Glomerular endothelial cell (primary cell): ENCODE measurements at regions not wholly inside any gene's neighbourhood (a gene's known extent, or its start where the extent isn't known, plus 50 kb on each side); places are given as distances from the start of the nearest gene placed in this dataset.

Experiments used
- DNase-seq: peaks from one replicate; pipeline ENCODE4 v3.0.0-alpha.2; 2011; ENCODE audit warnings: low read depth, low spot score; ENCODE audit errors: extremely low read depth

DNA sequence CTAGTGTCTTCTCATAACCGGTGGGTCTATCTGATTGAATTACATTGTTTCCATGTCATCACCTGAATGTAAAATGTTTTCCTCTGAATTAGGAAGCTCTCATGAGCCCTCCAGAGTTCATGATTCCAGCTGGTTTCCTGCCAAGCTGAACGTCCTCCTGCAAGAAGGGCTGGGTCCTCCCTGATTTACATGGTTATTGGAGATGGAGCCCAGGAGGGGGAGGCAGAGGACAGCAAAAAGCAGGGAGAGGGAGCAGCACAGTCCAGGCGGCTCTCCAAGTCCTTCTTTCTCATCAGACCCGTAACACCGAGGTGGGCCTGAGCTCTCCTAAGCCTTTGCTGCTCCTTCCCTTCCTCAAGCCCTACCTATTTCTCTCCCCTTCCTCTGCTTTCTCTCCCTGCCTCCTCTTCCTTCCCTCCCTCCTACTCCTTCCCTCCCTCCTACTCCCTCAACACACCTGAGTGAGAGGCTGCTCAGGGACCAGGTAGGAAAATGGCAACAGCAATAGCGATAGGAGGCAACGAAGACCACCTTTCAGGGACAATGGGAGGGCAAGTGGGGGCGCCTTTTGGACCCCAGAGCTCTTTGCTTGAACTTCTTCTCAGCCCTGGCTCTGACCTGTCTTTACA, 265.9 kb downstream of the PRDM2 start:
- DNase-seq = no peak

DNA sequence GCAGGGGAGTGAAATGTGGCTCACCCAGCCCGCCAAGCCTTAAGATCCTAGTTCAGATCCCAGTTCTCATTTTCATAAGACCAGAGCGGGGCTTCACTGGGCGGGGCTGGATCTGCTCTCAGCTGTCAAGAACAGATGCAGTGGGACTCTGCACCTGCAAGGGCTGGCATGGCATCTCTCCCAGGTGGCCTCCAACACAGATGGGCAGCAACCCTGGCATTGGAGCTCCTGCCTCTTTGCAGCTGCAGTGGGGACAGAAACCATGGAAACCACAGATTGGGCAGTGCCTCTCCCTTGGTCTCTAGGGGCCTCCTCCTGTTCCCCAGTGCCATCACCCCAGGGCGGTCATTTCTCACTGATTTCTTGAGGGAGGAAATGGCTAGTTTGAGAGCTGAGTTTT, 267.7 kb downstream of the PRDM2 start:
- DNase-seq = no peak

DNA sequence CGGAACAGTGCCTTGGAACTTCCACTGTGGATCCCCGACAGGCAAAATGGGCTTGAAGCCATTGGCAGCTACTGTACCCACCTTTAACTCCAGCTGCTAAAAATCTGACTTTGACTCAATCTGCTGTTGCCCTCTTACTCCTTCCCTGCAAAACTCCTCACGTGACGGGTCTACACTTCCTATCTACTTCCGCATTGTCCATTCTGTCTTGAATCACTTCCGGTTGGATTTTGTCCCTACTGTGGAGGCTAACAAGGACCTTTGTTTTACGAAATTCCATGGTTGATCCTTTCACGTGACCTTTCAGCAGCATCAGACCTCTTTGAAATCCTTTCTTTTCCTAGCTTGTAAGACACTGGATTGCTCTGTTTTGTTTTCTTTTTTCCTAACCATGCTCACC, 268.4 kb downstream of the PRDM2 start:
- DNase-seq = no peak

DNA sequence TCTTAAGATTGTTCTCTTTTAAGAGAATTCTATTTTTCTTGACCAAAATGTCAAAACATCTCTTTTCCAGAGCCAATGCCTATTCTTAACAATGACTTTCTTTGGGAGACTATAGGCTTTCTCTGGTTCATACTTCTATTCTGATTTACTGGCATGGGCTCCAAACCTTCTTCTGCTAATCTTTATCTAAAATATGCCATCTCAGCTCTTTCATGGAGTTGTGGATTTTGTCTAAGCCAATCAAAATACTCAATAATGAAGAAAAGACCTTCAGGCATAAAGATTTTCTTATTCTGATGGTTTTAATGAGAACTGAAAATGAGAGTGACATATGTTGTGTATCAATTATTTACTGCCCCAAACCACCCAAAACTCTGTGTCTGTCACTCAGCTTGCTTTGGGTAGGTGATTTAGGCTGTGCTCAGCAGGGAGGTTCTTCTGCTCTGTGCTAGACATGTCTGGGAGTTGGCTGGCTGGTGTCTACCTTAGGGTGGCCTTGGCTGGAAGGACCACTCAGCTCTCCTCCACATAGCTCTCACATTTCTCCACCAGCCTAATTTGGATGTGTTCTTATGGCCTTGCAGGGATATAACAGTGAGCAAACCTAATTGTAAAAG, 270.8 kb downstream of the PRDM2 start:
- DNase-seq = no peak

DNA sequence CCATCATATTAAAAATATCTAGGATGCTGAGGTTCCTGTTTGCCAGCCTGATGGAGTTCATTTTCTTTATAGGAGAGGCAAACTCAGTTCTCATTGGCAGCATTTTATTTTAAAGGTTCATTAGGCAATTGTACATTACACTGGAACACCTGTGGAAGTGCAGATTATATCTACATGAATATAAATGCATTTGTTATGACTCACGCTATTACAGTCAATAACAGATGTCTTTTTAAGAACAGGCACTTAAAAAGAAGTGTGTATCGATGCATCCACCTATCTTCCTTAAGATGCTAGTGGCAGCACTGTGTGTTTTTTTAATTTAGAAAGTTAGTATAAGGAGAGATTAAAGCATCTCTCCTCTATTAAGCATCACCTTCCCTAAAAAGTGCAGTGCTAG, 276.5 kb downstream of the PRDM2 start:
- DNase-seq = no peak

DNA sequence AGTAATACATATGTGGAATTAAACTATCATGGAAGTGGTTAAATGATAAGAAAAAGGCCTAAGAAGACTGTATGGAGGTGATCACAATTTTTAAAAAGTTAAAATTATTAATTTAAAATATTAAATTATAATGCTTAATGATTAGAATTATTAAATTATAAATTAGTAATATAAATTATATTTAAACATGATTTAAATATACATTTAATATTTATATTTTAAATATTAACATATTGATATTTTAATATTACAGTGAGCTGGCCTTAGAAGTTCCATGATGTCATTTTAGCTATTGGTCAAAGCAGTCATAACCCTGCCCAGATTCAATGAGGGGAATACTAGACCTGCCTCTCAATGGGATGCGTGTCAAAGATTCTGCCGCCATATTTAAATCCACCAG, 281.2 kb downstream of the PRDM2 start:
- no peak for DNase-seq

DNA sequence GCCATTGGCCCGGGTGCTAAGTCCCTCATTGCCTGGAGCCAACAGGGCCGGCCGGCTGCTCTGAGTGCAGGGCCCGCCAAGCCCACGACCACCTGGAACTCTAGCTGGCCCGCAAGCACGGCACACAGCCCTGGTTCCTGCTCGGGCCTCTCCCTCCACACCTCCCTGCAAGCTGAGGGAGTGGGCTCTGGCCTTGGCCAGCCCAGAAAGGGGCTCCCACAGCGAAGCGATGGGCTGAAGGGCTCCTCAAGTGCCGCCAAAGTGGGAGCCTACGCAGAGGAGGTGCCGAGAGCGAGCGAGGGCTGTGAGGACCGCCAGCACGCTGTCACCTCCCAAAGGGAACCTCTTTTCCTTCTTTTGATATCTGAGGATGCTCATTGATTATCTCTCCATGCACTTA, 283.4 kb downstream of the PRDM2 start:
- no peak for DNase-seq

DNA sequence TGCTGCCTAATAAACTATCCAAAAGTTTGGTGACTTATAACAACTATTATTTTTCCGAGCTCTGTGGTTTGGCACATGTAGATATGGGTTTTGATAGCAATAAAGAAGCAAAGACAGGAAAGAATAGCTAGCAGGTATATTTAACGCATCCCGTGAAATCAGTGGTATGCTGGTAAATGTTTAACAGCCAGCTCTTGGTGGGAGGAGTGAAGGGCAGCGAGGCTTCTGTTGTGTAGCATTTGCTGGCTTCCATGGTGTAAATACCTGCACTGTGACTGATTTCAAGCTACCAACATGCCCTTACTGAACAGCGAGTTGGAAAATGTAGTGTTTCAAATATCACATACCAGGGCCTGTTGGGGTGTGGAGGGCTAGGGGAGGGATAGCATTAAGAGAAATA, 291.0 kb downstream of the PRDM2 start:
- DNase-seq = no peak

DNA sequence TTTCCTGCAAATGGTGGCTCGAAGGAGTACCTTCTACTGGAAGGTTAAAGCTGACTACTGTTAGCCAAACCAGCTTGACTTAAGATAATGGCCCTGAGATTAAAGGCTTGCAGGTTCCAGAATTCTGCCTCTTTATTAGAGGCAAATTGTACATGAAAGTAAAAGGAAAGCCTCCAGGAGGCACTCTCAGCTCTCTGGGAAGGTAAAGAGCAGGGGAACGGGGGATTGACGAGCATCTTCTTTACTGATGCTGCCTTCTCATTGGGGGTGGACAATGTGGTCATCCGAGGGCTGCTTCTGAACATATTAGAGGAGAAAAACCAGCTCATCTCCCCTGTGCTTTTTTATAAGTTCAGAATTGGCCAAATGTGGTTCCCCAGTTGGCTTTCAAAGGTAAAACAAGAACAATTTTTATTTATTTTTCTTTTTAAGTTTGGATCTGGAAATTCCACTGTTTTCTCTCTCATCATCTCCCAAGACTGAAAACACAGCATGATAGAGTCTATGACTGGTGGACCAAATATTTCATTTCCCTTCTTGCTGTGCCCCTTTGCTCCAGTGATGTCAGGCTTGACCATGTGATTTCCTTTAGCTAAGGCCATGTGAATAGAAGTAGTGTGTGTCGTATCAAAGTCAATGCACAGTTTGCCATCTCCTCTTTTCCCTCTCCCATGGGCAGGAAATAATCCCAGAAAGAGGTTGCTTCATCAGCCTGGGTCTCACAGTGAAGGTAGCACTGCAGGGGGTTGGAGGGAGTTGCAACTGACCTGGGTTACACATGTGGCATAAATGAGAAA, 292.7 kb downstream of the PRDM2 start:
- DNase-seq = no peak

DNA sequence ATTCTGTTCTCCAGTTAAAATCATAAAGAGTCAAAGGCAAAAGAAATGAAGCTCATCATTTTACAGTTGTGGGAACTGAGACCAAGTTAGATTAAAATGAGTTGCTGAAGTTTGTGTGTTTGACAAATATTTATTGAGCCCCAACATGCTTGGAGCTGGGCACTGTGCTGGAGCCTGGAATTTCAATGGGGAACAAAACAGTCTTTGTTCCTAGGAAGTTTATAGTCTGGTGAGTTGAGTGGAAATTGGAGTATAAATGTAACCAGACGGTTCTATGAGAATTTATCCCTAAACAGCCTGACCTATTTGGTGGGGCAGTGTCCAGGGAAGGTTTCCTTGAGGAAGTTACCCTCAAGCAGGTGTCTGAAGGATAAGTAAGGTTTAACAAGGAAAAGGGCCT, 294.4 kb downstream of the PRDM2 start:
- DNase-seq = no peak

DNA sequence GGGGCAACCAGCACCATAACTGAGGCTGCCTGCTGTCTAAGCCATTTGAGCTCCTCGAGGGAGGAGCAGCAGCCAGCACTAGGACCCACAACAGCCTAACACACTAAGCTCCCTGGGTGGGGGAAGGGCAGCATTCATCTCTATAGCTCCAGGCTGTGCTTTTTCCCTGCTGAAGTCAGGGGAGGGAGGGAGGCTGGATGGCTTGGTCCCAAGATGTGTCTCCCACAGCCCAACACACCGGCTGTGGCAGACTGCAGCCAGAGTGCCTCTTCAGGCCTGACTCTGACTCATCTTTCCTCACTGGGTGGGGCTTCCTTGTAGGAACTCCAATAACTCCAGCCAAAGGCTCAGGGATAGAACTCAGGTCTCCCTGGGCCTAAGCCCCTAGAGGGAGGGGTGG, 296.3 kb downstream of the PRDM2 start:
- DNase-seq = no peak

DNA sequence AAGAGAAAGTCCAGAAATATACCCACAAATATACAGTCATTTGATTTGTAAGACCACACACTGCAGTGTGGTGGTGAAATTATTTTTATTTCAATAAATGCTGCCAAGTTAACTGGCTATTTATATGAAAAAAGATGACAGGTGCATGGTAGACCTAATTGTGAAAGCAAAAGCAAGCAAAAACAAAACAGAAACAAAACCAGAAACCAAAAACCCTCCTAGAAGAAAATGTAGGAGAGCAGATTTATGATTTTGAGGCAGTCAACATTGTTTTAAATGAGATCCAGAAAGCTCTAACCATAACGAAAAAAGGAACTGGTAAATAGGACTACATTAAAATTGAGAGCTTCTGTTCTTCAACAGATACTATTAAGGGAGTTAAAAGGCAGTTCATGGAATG, 303.6 kb downstream of the PRDM2 start:
- DNase-seq = no peak

DNA sequence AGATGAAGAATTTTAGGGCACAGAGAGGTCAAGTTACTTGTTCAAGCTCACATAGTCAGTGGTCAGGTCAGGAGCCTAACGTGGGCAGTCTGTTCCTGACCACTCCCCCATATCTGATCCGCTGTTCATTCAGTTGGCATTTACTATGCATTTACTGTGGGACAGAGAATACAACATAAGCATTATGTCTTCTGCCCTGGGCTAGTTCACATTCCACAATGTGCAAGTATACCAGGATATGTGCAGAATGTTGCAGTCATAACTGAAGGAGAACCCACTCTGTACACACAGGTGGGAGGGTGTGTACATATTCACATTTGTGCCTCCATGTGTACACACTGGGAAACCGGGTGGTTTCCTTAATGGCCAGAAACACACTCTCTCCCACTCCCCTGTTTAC, 309.6 kb downstream of the PRDM2 start:
- DNase-seq = no peak

DNA sequence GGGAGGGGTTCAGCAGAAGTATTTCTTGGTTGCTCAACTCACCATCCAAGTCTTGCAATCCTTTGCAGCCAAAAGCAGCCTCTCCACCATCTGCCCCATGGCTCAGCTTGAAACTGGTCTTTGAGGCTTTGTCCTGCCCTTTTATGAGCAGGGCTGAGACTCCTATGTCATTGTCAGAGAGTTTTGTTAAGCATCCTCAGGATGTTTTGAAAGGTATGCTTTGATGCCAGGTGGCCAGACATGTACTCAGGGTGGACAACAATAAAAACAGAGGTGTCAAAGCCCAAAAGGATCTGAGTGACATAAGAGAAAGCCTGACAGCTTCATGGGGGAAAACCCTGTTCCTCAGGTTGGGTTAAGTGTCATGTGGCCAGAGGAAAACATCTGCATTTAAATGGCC, 310.5 kb downstream of the PRDM2 start:
- no peak for DNase-seq

DNA sequence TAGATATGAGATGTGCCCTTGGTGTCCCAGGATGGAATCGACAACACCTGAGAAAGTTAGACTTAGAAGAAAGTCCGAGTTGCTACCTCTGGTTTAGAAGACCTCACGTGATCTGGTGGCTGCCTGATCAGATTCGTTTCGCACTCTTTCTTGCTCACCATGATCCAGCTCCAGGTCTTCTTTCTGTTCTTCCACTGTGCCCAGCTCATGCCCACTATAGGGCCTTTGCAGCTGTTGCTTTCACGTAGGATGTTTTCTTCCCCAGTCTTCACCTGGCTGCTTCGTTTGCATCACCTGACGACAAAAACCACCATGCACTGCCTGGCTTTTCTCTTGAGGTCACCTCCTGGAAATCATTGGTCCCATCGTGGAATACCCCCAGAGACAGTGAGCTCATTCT, 311.1 kb downstream of the PRDM2 start:
- DNase-seq = no peak

DNA sequence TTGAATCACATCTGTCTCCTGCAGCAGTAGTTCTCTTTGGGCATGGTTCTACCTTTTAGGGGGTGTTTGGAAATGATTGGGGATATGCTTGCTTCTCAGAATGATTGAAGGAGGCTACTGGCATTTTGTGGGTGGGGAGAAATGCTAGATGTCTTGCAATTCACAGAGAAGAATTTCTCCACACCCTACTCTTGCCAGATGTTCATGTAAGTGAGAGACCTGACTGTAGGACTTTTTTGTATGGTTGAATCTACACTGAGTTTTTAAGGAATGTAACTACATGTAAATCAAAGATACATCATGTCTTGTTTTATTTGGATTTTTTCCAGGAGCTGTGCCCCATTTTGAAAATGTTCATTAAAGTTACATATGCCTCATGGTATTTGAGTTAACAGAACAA, 311.9 kb downstream of the PRDM2 start:
- DNase-seq = no peak

DNA sequence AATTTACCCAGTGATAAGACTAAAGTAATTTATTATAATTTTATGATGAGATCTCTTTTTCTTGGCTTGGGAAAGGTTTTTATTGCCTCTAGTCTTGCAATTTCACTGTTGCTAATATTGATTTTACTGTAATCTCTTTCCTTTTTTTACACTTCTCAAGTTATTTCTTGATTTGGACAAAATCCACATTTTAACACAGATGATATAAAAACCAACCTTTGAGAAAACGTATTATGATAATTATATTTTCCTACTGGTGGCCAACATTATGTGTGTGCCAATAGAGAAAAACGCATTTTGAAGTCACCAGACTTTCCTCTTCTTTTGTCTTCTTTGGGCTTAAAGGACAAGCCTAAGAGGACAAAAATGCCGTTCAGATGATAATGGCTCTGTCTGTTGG, 314.9 kb downstream of the PRDM2 start:
- DNase-seq = no peak

DNA sequence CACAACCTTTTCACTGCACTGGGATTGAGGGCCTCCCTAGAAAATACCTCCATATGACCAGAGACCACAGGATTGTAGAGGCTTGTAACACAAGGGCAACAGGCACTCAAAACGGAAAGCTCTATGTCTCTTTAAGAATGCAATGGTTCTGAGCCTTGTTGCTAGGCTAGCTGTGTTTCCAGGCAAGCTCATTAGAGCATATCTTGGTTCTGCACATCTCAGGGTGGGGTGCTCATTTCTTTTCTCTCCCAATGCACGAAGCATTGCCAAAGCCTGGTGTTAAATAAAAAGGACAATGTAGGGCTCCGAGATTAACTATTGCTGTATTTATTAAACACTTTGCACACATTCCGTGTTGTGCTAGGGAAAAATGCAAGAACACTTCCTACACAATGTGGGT, 315.9 kb downstream of the PRDM2 start:
- no peak for DNase-seq

DNA sequence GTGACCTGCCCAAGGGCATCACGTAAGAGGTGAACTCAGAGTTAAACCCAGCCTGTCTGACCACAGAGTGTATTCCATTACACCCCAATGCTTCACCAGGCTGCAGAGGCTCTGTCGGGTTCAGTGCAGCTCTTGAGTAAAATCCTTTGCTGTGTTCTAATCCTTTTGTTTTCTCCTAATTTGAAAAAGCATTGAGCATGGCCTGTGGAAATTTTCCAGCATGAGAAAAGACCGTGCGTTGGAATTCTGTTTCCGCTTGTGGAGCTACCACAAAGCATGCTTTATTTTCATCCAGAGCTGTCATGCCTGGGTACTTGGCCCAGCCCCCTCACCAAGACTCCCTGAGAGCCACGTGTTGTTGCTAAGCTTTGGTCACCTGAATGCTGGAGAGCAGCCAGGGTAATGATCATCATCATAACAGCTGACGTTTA, 317.6 kb downstream of the PRDM2 start:
- no peak for DNase-seq

DNA sequence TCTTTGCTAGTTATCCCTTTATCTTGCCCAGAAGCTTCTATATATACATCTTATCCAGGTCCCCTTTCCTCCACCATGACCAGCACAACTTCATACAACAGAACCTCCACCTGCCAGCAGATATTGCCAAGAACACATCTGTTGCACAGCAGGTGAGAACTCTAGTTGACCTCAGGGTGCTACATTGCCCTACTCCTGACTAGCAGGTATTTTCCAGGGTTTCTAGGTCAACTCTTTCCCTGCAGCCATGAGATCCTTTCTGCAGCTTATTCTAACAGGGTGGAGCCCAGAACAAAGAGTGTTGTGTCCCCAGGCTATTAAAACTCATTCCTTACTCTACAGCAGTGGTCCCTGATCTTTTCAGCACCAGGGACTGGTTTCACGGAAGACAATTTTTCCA, 319.5 kb downstream of the PRDM2 start:
- DNase-seq = no peak

DNA sequence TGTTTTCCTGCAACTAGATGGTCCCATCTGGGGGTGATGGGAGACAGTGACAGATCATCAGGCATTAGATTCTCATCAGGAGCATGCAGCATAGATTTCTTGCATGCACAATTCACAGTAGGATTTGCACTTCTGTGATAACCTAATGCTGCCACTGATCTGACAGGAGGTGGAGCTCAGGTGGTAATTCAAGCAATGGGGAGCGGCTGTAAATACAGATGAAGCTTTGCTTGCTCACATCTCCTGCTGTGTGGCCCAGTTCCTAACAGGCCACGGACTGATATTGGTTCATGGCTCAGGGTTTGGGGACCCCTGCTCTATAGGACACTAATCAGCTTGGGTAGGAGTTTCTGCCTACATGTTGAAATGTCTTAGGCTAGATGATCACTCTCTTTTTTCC, 320.0 kb downstream of the PRDM2 start:
- DNase-seq = no peak

DNA sequence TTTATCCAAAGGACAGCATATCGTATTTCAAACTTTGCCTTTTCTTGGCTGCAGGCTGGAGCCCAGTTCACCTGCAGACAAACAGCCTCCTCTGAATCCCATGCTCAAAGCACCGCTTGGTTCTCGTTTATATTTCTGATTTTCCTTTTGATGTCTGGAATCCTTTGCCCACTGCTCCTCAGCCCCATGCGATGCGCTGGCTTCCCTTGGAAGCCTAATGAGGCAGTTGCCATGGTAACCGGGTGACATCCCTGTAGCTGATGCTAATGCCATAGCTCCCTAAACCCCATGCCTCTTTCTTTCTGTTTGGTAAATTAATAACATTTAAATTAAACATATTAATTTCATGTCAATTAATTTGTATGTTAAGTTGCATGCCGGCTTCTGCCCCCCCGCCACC, 327.1 kb downstream of the PRDM2 start:
- no peak for DNase-seq
